Brain pericyte (primary cell): ENCODE measurements at regions not wholly inside any gene's neighbourhood (a gene's known extent, or its start where the extent isn't known, plus 50 kb on each side); places are given as distances from the start of the nearest gene placed in this dataset.

Source experiments
- DNase-seq: peaks from one replicate; pipeline ENCODE4 v3.0.0-alpha.2; 2012; ENCODE audit warnings: low read depth, low spot score

- DNase-seq: no peak
These were observed 473.5 kb upstream of the RGMA start for GRCh38 chr15:93562395-93563123.

DNA sequence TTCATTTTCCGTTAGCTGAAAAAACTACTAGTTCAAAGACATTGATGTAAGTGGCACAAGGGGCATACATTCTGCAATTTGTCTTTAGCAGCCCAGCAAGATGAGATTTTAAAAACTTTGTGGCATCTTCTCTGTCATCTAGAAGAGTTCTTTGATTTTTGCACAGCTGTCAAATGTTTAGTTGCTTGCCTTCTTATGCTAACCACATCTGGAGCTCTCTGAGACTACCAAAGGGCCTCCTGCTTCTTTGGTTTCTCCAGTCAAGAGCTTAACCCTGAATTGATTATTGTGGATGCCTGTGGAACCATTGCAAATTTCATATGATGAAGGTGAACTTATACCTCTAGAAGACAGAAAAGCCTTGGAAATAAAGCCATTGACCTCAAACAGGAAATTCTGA lies 468.7 kb upstream of the RGMA start:
- no peak for DNase-seq

GRCh38 chr15:93553167-93553935 lies 464.3 kb upstream of the RGMA start:
- DNase-seq: no peak

DNA sequence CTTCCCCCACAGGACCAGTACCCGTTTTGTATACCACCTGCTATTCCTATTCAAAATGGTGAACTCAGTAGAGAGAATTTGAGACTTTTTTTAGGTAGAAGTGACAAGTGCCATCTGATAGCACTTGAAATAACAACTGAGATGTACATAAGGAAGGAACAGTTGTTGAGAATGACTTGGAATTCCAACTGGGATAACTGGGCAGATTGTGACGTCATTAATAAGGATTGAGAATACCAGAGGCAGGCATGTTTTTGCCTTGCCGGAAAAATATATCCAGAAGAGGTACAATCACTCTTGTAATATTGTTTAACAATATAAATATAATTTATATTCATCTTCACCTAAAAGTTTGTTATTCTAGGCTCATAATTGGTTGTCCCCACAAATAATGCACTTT lies 454.1 kb upstream of the RGMA start:
- DNase-seq: no peak

- DNase-seq: no peak
These were observed 438.5 kb upstream of the RGMA start for GRCh38 chr15:93527374-93528050.

DNA sequence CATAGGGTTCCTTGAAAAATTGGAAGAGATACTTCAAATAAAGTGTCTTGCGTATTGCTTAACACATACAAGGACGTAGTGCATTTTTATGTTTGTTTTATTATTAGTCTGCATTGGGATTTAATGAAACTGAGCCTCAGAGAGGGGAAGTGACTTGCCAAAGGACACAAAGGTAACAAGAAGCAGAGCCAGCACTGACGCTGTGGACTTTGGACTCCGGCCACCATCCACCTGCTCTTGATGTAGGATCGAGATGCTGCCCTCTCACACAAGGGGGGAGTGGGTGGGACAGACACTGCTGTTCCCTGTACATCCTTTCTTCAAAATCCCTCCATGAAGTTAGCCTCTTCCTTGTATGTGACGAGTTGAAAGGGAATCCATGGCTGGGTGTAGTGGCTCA lies 435.4 kb upstream of the RGMA start:
- DNase-seq: no peak

GRCh38 chr15:93523481-93523880 lies 434.5 kb upstream of the RGMA start:
- no peak for DNase-seq

GRCh38 chr15:93520206-93520605 lies 431.2 kb upstream of the RGMA start:
- DNase-seq: no peak

DNA sequence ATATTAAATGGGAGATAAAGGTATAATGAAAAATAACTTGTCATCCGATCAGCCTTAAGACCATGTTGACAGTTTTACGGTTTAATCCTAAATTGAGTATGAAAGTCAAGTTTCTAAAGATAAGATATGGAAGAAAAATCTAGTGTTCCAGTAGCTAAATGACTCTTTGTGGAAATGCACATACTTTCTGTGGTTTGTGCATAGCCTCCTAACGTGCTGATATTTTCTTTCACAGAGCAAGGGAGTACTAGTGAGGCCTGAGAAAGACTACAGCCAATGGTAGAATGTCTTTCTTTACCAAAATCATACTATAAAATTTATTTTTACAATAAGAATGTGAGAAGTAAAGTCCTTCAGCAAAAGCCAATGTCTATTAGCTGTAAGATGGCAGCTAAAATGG lies 430.6 kb upstream of the RGMA start:
- no peak for DNase-seq

- DNase-seq: no peak
These were observed 428.2 kb upstream of the RGMA start for GRCh38 chr15:93517176-93517575.

GRCh38 chr15:93515256-93516051 lies 426.4 kb upstream of the RGMA start:
- DNase-seq: no peak

- no peak for DNase-seq
These were observed 417.6 kb upstream of the RGMA start for GRCh38 chr15:93506646-93507045.

DNA sequence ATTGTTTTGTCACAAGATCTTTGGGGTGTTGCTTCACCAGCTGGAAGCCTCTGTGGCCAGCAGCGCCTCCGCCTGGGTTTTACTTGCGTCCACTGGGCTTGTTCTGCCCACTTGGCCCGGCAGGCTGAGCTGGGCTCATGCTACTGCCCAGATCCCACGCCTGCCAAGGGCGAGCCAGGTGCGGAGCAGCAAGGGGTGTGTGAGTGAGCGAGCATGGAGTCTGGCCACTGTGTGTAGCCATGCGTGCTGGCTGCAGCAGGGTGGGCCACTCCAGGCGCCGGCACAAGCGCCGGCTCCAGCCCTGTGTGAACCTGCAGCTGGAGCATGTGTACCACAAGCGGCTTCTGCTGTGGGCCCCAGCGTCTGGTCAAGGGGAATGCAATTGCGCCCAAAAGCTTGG lies 416.5 kb upstream of the RGMA start:
- DNase-seq: no peak

- DNase-seq: no peak
These were observed 412.9 kb upstream of the RGMA start for GRCh38 chr15:93501946-93502345.

GRCh38 chr15:93500155-93500554 lies 411.1 kb upstream of the RGMA start:
- no peak for DNase-seq

DNA sequence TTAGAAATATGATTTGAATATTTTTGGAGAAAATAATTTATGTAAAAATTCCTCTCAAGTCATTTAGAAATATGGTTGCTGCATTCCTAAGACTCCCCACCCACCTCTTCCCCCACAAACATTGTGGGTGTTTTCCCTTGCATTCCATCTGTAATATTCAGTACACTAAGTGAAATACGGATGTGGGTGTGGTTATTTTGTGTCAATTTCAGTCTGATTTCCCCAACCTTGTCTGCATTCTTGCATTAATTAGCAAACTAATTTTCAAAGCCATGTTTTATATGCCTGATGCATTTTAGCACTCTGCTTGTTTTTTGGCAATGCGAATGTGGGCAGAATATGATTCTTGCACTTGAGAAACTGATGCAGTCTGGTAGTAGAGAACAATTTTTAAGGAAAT lies 408.3 kb upstream of the RGMA start:
- DNase-seq: no peak

DNA sequence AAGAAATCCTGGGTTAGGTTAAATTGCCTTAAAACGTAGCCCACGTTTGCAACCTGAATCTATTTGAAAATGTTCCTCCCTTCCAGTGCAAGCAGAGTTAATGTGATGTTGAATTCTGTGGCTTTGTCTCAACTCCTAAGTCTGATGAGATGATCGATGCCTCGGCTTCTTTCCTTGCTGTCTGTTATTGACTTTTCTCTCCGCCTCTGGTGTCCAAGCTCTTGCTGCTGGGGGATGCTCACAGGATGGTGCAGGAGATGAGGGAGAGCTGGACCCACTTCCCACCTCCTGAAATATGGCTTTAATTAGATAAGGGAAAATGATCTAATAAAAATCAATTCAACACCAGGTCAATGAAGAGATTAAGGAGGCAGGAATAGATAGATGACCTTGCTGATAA lies 407.9 kb upstream of the RGMA start:
- DNase-seq: no peak

- no peak for DNase-seq
These were observed 407.0 kb upstream of the RGMA start for GRCh38 chr15:93495799-93496637.

DNA sequence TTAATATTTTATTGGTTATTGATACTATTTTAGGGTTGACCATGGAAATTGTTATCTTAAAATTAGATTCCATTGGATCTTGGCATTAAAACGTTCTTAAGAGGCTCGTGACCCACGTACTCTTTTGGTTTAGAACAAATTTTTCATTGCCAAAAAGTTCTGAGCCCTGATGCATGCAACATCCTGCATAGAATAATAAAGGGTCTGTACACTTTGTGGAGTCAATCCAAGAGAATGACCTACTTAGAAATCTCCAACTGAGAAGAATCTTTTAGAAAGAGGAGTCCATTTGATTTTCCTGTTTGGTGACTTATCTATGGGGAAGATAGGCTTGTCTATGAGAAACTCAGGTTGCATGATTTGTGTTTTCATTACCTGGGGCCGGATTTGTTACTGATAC lies 404.2 kb upstream of the RGMA start:
- no peak for DNase-seq

- no peak for DNase-seq
These were observed 402.3 kb upstream of the RGMA start for GRCh38 chr15:93491291-93491690.

DNA sequence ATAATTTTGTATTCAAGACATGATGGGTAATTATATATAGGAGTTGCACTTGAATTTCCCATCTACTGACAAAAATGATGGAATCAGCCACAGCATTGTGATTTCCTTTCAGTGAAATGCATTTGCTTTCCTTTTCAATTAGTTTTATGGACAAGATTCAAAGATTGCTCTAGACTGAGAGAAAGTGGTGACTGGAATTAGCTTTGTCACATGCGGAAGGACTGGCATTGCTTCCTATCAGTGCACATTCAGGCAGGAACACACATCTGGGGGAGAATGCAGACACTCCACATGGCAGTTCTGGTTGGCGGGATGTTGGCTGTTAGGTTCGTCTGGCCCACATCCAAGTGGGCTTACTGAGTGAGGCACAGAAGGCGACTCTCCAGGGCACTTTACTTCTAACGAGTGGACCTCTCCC lies 399.3 kb upstream of the RGMA start:
- DNase-seq: no peak
